Gastrocnemius medialis (tissue), 4 donors: ENCODE measurements at regions not wholly inside any gene's neighbourhood (a gene's known extent, or its start where the extent isn't known, plus 50 kb on each side); places are given as distances from the start of the nearest gene placed in this dataset.

Experiments
- ATAC-seq, 2 donors: fragments of 150-250 bp; one replicate each; pipeline ENCODE4 v1.9.1; 2016
- DNase-seq, 2 donors: peaks; one replicate each; pipeline ENCODE4 v3.0.0-alpha.2; 2019
- H3K27ac ChIP-seq, 4 donors: fragments of 200-600 bp; sonication (generic); 1 replicate in 1 of 4; 2 replicates in 3 of 4; pipeline ENCODE4 v1.5.1; 2016 to 2018; ENCODE audit warnings: mild to moderate bottlenecking in 2 of 4, moderate library complexity in 1 of 4
- H3K27me3 ChIP-seq, 3 donors: fragments of 200-600 bp; sonication (generic) in 2 of 3; 1 replicate in 1 of 3; 2 replicates in 2 of 3; pipeline versions ENCODE4 v1.5.1 to v1.6.0; 2016 to 2019; ENCODE audit warnings: mild to moderate bottlenecking in 1 of 3, moderate library complexity in 1 of 3
- H3K36me3 ChIP-seq, 2 donors: fragments of 200-600 bp; sonication (generic) in 1 of 2; one replicate each; pipeline ENCODE4 v1.5.1; 2017 to 2018
- H3K4me1 ChIP-seq, 2 donors: fragments of 200-600 bp; sonication (generic) in 1 of 2; one replicate each; pipeline ENCODE4 v1.5.1; 2016 to 2017; ENCODE audit warnings: mild to moderate bottlenecking in 2 of 2
- H3K4me3 ChIP-seq, 4 donors: fragments of 200-600 bp; sonication (generic) in 3 of 4; 1 replicate in 1 of 4; 2 replicates in 3 of 4; pipeline ENCODE4 v1.5.1; 2016 to 2019; ENCODE audit warnings: mild to moderate bottlenecking in 2 of 4
- H3K9me3 ChIP-seq, 3 donors: fragments of 200-600 bp; sonication (generic) in 2 of 3; 1 replicate in 1 of 3; 2 replicates in 2 of 3; pipeline ENCODE4 v1.5.1; 2016 to 2019
- POLR2A ChIP-seq, 2 donors: fragments of 450-650 bp; IDR thresholded peaks; one replicate each; pipeline ENCODE4 v1.6.1; 2017; ENCODE audit warnings: antibody characterized with exemption in 2 of 2, mild to moderate bottlenecking in 2 of 2, moderate library complexity in 2 of 2
- in situ Hi-C, 4 donors: fragments of 200-750 bp; cut with MboI; loops; one replicate each; pipeline versions ENCODE4 v1.15.0 to v1.8.0; 2017; ENCODE audit warnings: low sequenced_read_pairs in 4 of 4
- intact Hi-C: fragments of 100-400 bp; cut with DNase I; formaldehyde crosslinking; loops from one replicate; pipeline ENCODE4 v1.15.1; 2023; ENCODE audit warnings: low total_unique reads
- TF ChIP-seq, protein P1 (sequence below), 5 experiments: fragments of 450-650 bp in 3 of 5; fragments of 200-600 bp in 2 of 5; sonication (generic) in 2 of 5; IDR thresholded peaks in 4 of 5; conservative IDR thresholded peaks in 1 of 5; 1 replicate in 4 of 5; 2 replicates in 1 of 5; pipeline ENCODE4 v1.5.1; 2016 to 2019; ENCODE audit warnings: antibody characterized with exemption in 5 of 5, mild to moderate bottlenecking in 3 of 5, moderate library complexity in 3 of 5

DNA sequence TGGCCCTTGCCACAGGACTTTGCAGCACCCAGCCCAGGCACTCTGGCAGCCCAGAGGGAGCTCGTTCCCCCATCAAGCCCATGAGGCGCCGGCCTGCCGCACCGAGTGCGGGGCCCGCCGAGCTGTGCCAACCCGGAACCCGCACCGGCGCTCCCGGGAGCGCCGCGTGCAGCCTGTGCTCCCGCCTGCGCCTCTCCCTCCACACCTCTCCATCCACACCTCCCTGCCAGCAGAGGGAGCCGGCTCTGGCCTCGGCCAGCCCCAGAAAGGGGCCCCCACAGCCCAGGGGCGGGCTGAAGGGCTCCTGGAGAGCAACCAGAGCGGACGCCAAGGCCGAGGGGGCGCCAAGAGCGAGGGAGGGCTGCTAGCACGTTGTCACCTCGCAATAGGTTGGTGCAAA is 268.8 kb downstream of the MID1IP1 start:
- H3K27me3 ChIP-seq, result no peaks in the 10 kb centered on the region
- H3K36me3 ChIP-seq, result no peaks in the 10 kb centered on the region
- intact Hi-C loops (no loop called here), in situ Hi-C loops (no loop called here)
- no peak overlapping the region for H3K27ac ChIP-seq
- H3K4me1 ChIP-seq, result peaks cover 0 to 17% of the 10 kb centered on the region in 2 donors
- DNase-seq (no peak), ATAC-seq (no peak)
- TF ChIP-seq POLR2A (IDR thresholded peaks at IDR 0.05), result no peak
- TF ChIP-seq, protein P1, sequence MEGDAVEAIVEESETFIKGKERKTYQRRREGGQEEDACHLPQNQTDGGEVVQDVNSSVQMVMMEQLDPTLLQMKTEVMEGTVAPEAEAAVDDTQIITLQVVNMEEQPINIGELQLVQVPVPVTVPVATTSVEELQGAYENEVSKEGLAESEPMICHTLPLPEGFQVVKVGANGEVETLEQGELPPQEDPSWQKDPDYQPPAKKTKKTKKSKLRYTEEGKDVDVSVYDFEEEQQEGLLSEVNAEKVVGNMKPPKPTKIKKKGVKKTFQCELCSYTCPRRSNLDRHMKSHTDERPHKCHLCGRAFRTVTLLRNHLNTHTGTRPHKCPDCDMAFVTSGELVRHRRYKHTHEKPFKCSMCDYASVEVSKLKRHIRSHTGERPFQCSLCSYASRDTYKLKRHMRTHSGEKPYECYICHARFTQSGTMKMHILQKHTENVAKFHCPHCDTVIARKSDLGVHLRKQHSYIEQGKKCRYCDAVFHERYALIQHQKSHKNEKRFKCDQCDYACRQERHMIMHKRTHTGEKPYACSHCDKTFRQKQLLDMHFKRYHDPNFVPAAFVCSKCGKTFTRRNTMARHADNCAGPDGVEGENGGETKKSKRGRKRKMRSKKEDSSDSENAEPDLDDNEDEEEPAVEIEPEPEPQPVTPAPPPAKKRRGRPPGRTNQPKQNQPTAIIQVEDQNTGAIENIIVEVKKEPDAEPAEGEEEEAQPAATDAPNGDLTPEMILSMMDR (IDR thresholded peaks at IDR 0.05 in 4 of 5, conservative IDR thresholded peaks at IDR 0.05 in 1 of 5), result no peak
- no peak overlapping the region for H3K4me3 ChIP-seq
- H3K9me3 ChIP-seq, result no peaks in the 10 kb centered on the region

DNA sequence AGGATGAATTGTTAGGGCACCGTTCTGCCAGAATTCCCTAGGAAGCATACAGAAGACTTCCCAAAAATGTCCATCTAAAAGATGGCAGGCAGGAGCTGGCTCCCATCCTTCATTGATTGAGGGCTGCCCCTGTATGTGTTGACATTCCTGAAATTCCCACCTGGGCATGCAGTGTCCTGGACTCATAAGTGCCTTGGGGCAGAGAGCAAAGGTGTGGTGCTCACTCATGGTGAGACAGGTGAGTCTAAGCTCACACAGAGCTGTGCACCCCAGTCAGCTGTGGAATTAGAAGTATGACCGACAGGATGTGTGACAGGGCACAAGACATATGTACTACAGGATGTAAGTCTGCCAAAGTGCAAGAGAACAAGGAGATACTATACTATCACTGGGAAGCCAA is 271.9 kb downstream of the MID1IP1 start:
- H3K27ac ChIP-seq, result no peak overlapping the region
- DNase-seq (no peak), ATAC-seq (no peak)
- peaks cover 0 to 5% of the 10 kb centered on the region in 2 donors for H3K4me1 ChIP-seq
- no peak overlapping the region for H3K4me3 ChIP-seq
- H3K27me3 ChIP-seq, result no peaks in the 10 kb centered on the region
- no peaks in the 10 kb centered on the region for H3K9me3 ChIP-seq
- TF ChIP-seq POLR2A (IDR thresholded peaks at IDR 0.05), result no peak
- TF ChIP-seq, protein P1 (IDR thresholded peaks at IDR 0.05 in 4 of 5, conservative IDR thresholded peaks at IDR 0.05 in 1 of 5), result no peak
- no peaks in the 10 kb centered on the region for H3K36me3 ChIP-seq
- in situ Hi-C loops, result no loop called here
- intact Hi-C loops, result no loop called here

DNA sequence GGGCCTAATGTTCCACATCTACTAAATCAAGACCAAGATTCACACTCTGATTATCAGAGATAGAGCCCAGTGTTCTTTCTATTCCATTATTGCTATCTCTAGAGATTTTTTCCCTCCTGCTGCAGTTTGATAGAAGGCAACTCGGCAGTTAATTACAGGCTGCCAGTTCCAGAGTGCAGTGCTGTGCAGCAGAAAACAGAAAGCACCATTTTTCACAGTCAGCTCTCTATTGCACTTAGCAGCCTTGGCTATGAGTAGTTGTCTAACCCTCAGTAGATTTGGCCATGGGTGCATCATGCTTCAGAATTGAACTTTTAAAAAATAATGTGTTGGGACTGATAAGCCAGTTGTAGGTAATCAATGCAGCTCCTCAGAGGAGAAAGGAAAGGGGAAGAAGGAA is 295.3 kb downstream of the MID1IP1 start:
- in situ Hi-C loops, result no loop called here
- no peak for TF ChIP-seq POLR2A (IDR thresholded peaks at IDR 0.05)
- TF ChIP-seq, protein P1 (IDR thresholded peaks at IDR 0.05 in 4 of 5, conservative IDR thresholded peaks at IDR 0.05 in 1 of 5), result no peak
- Histone ChIP-seq H3K27ac (no peak overlapping the region), H3K4me3 (no peak overlapping the region), H3K27me3 (peaks cover 0 to 2% (median 0%) of the 10 kb centered on the region in 3 donors), H3K36me3 (no peaks in the 10 kb centered on the region), H3K4me1 (no peaks in the 10 kb centered on the region), H3K9me3 (no peaks in the 10 kb centered on the region)
- no peak for ATAC-seq
- intact Hi-C loops, result no loop called here
- DNase-seq, result no peak

DNA sequence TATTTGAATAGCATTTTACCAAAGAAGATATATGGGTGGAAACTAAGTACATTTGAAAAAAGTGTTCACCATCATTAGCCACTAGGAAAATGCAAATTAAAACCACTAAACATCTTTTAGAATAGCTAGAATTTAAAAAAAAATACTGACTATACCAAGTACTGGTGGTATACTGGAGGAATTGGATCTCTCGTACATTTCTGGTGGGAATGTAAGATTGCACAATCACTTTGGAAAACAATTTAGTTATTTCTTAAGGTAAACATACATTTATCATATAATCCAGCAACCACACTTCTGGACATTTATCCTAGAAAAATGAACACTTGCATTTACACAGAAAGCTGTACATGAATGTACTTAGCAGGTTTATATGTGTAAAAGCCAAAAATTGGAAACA is 303.5 kb downstream of the MID1IP1 start:
- H3K36me3 ChIP-seq, result no peaks in the 10 kb centered on the region
- in situ Hi-C loops (no loop called here), intact Hi-C loops (no loop called here)
- no peak for ATAC-seq
- H3K27me3 ChIP-seq, result peaks cover 0 to 2% (median 0%) of the 10 kb centered on the region in 3 donors
- H3K4me3 ChIP-seq, result no peak overlapping the region
- no peaks in the 10 kb centered on the region for H3K9me3 ChIP-seq
- no peak overlapping the region for H3K27ac ChIP-seq
- H3K4me1 ChIP-seq, result no peaks in the 10 kb centered on the region
- TF ChIP-seq, protein P1 (IDR thresholded peaks at IDR 0.05 in 4 of 5, conservative IDR thresholded peaks at IDR 0.05 in 1 of 5), result no peak
- no peak for TF ChIP-seq POLR2A (IDR thresholded peaks at IDR 0.05)
- DNase-seq, result no peak

DNA sequence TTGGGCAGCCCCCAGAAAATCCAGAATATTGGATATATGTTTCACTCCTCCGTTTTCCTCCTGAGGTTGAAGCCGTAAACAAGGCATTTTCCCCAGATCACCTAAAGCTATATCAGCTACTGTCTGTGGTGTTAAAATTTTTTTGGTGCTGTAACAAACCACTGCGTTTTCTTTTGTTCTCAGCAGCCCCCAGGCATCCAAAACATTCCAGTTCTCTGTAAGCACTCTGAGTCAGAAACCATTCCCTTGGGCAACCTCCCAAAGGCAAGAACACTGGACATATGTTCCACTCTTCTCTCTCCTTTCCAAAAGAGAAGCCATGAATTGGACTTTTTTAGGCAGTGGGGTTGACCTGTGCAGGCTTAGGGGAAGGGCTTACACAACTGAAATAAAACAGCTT is 310.9 kb downstream of the MID1IP1 start:
- DNase-seq, result no peak
- Histone ChIP-seq H3K27me3 (no peaks in the 10 kb centered on the region), H3K4me3 (no peak overlapping the region), H3K27ac (no peak overlapping the region), H3K9me3 (peaks cover 0 to 7% (median 0%) of the 10 kb centered on the region in 3 donors), H3K36me3 (no peaks in the 10 kb centered on the region), H3K4me1 (no peaks in the 10 kb centered on the region)
- TF ChIP-seq POLR2A (IDR thresholded peaks at IDR 0.05), result no peak
- TF ChIP-seq, protein P1 (IDR thresholded peaks at IDR 0.05 in 4 of 5, conservative IDR thresholded peaks at IDR 0.05 in 1 of 5), result no peak
- in situ Hi-C loops (no loop called here), intact Hi-C loops (no loop called here)
- ATAC-seq, result no peak
